GM19438 (cell line): ENCODE measurements at regions not wholly inside any gene's neighbourhood (a gene's known extent, or its start where the extent isn't known, plus 50 kb on each side); places are given as distances from the start of the nearest gene placed in this dataset.
"Not testable (repeated sequence)": the region's sequence is repeated elsewhere in the genome, so short reads cannot be mapped to it uniquely, and the experiment has no call there.

Experiments used
- ATAC-seq: cut with Tn5 transposase; IDR thresholded peaks from one replicate; pipeline ENCODE4 v1.9.1; 2021; ENCODE audit warnings: low read depth; ENCODE audit not compliant: unreplicated experiment

GRCh38 chr2:34534341-34534740 is 935.2 kb upstream of the FAM98A start:
- ATAC-seq, result no peak

- ATAC-seq, result no peak
Measured at GRCh38 chr2:34533585-34534183, 934.6 kb upstream of the FAM98A start.

GRCh38 chr2:34529965-34530364 is 930.9 kb upstream of the FAM98A start:
- ATAC-seq, result no peak

- ATAC-seq, result no peak
Measured at GRCh38 chr2:34523958-34524514, 924.9 kb upstream of the FAM98A start.

- no peak for ATAC-seq
Measured at GRCh38 chr2:34519659-34520058, 920.6 kb upstream of the FAM98A start.

GRCh38 chr2:34498561-34498960 is 899.5 kb upstream of the FAM98A start:
- ATAC-seq, result no peak

- ATAC-seq, result not testable (repeated sequence)
Measured at GRCh38 chr2:34494192-34494591, 895.1 kb upstream of the FAM98A start.

- ATAC-seq, result no peak
Measured at GRCh38 chr2:34492561-34493455, 893.7 kb upstream of the FAM98A start.

- ATAC-seq, result no peak
Measured at GRCh38 chr2:34486965-34487364, 887.9 kb upstream of the FAM98A start.

GRCh38 chr2:34481542-34481941 is 882.4 kb upstream of the FAM98A start:
- ATAC-seq, result no peak

GRCh38 chr2:34480366-34480765 is 881.3 kb upstream of the FAM98A start:
- no peak for ATAC-seq

- no peak for ATAC-seq
Measured at GRCh38 chr2:34475156-34475555, 876.1 kb upstream of the FAM98A start.

GRCh38 chr2:34474646-34475045 is 875.5 kb upstream of the FAM98A start:
- ATAC-seq, result no peak

GRCh38 chr2:34447097-34447496 is 848.0 kb upstream of the FAM98A start:
- no peak for ATAC-seq

- ATAC-seq, result no peak
Measured at GRCh38 chr2:34423301-34423700, 824.2 kb upstream of the FAM98A start.

GRCh38 chr2:34419856-34420255 is 820.8 kb upstream of the FAM98A start:
- no peak for ATAC-seq

GRCh38 chr2:34416856-34417255 is 817.8 kb upstream of the FAM98A start:
- no peak for ATAC-seq

GRCh38 chr2:34414856-34415255 is 815.8 kb upstream of the FAM98A start:
- no peak for ATAC-seq

- no peak for ATAC-seq
Measured at GRCh38 chr2:34408100-34408499, 809.0 kb upstream of the FAM98A start.

- ATAC-seq, result no peak
Measured at GRCh38 chr2:34403512-34403911, 804.4 kb upstream of the FAM98A start.

- no peak for ATAC-seq
Measured at GRCh38 chr2:34402376-34402775, 803.3 kb upstream of the FAM98A start.

- ATAC-seq, result no peak
Measured at GRCh38 chr2:34401186-34401585, 802.1 kb upstream of the FAM98A start.
